Ishikawa (cell line): ENCODE measurements at regions not wholly inside any gene's neighbourhood (a gene's known extent, or its start where the extent isn't known, plus 50 kb on each side); places are given as distances from the start of the nearest gene placed in this dataset.

Source experiments
- CEBPB ChIP-seq: IDR thresholded peaks from 2 replicates; pipeline ENCODE4 v1.6.1; 2012
- CREB1 ChIP-seq: IDR thresholded peaks from 2 replicates; pipeline ENCODE4 v1.6.1; 2012; ENCODE audit warnings: low read depth
- EGR1 ChIP-seq: IDR thresholded peaks from 2 replicates; pipeline ENCODE4 v1.6.1; 2012
- EP300 ChIP-seq: IDR thresholded peaks from 2 replicates; pipeline ENCODE4 v1.6.1; 2012; ENCODE audit warnings: borderline replicate concordance
- FOXM1 ChIP-seq: IDR thresholded peaks from 2 replicates; pipeline ENCODE4 v1.6.1; 2012; ENCODE audit warnings: low read depth, borderline replicate concordance
- NFIC ChIP-seq: IDR thresholded peaks from 2 replicates; pipeline ENCODE4 v1.6.1; 2012
- RAD21 ChIP-seq: IDR thresholded peaks from 2 replicates; pipeline ENCODE4 v1.6.1; 2012; ENCODE audit warnings: low read depth
- TAF1 ChIP-seq: IDR thresholded peaks from 2 replicates; pipeline ENCODE4 v1.6.1; 2012; ENCODE audit warnings: low read depth, mild to moderate bottlenecking
- TCF12 ChIP-seq: IDR thresholded peaks from 2 replicates; pipeline ENCODE4 v1.6.1; 2012; ENCODE audit warnings: low read depth
- TEAD4 ChIP-seq: IDR thresholded peaks from 2 replicates; pipeline ENCODE4 v1.6.1; 2012
- USF1 ChIP-seq: IDR thresholded peaks from 2 replicates; pipeline ENCODE4 v1.6.1; 2012
- YY1 ChIP-seq: IDR thresholded peaks from 2 replicates; pipeline ENCODE4 v1.6.1; 2012; ENCODE audit warnings: low read depth
- ZBTB7A ChIP-seq: IDR thresholded peaks from 2 replicates; pipeline ENCODE4 v1.6.1; 2012; ENCODE audit warnings: low read depth
- TF ChIP-seq, protein P1 (sequence below): IDR thresholded peaks from 2 replicates; pipeline ENCODE4 v1.6.1; 2012; ENCODE audit warnings: low read depth, mild to moderate bottlenecking
- TF ChIP-seq, protein P2 (sequence below): IDR thresholded peaks from 2 replicates; pipeline ENCODE4 v1.6.1; 2012

GRCh38 chr6:153621070-153621469 is 418.0 kb upstream of the OPRM1 start:
- TF ChIP-seq TCF12 (no peak), ZBTB7A (no peak)

- TF ChIP-seq TEAD4: no peak
- TF ChIP-seq CREB1: no peak
- no peak for TF ChIP-seq USF1
- TF ChIP-seq, protein P1, sequence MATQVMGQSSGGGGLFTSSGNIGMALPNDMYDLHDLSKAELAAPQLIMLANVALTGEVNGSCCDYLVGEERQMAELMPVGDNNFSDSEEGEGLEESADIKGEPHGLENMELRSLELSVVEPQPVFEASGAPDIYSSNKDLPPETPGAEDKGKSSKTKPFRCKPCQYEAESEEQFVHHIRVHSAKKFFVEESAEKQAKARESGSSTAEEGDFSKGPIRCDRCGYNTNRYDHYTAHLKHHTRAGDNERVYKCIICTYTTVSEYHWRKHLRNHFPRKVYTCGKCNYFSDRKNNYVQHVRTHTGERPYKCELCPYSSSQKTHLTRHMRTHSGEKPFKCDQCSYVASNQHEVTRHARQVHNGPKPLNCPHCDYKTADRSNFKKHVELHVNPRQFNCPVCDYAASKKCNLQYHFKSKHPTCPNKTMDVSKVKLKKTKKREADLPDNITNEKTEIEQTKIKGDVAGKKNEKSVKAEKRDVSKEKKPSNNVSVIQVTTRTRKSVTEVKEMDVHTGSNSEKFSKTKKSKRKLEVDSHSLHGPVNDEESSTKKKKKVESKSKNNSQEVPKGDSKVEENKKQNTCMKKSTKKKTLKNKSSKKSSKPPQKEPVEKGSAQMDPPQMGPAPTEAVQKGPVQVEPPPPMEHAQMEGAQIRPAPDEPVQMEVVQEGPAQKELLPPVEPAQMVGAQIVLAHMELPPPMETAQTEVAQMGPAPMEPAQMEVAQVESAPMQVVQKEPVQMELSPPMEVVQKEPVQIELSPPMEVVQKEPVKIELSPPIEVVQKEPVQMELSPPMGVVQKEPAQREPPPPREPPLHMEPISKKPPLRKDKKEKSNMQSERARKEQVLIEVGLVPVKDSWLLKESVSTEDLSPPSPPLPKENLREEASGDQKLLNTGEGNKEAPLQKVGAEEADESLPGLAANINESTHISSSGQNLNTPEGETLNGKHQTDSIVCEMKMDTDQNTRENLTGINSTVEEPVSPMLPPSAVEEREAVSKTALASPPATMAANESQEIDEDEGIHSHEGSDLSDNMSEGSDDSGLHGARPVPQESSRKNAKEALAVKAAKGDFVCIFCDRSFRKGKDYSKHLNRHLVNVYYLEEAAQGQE: no peak
- TF ChIP-seq CEBPB: no peak
- TF ChIP-seq TAF1: no peak
- TF ChIP-seq ZBTB7A: no peak
- TF ChIP-seq, protein P2, sequence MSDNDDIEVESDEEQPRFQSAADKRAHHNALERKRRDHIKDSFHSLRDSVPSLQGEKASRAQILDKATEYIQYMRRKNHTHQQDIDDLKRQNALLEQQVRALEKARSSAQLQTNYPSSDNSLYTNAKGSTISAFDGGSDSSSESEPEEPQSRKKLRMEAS: no peak
- TF ChIP-seq FOXM1: no peak
- TF ChIP-seq YY1: no peak
- TF ChIP-seq EP300: no peak
- TF ChIP-seq TCF12: no peak
- no peak for TF ChIP-seq EGR1
- TF ChIP-seq NFIC: no peak
- TF ChIP-seq RAD21: no peak
Measured at GRCh38 chr6:153618371-153619322, 420.4 kb upstream of the OPRM1 start.

DNA sequence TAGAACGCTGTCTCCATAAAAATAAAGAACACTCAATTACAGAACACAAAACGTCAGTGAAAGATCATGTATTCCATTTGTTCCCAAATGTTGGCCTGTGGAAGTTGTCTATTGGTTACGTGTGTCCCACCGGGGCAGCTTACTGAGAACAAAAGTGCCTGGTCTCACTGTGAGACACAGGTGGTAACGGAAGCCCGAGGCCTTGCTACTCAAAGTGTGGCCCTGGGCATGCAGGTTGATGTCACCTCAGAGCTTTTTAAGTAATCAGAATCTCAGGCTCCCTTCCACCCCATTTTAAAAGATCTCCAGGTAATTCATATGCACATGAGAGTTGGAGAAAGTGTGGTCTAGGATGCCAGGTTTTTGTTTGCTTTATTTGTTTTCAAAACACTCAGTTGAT is 422.5 kb upstream of the OPRM1 start:
- TF ChIP-seq EGR1: no peak
- TF ChIP-seq ZBTB7A: no peak
- TF ChIP-seq TAF1: no peak
- TF ChIP-seq, protein P2: no peak
- no peak for TF ChIP-seq RAD21
- no peak for TF ChIP-seq NFIC
- TF ChIP-seq, protein P1: no peak
- TF ChIP-seq TEAD4: no peak
- no peak for TF ChIP-seq CREB1
- no peak for TF ChIP-seq EP300
- TF ChIP-seq FOXM1: no peak
- no peak for TF ChIP-seq CEBPB

GRCh38 chr6:153613719-153614455 is 425.2 kb upstream of the OPRM1 start:
- TF ChIP-seq, protein P1: no peak
- TF ChIP-seq YY1 (no peak), NFIC (no peak), FOXM1 (no peak), EGR1 (no peak), RAD21 (no peak), TEAD4 (no peak), EP300 (no peak), CREB1 (no peak), TAF1 (no peak), TCF12 (no peak), ZBTB7A (no peak), CEBPB (no peak), USF1 (no peak)
- TF ChIP-seq, protein P2: no peak
